OCI-LY3 (cell line): ENCODE measurements at regions not wholly inside any gene's neighbourhood (a gene's known extent, or its start where the extent isn't known, plus 50 kb on each side); places are given as distances from the start of the nearest gene placed in this dataset.
"Not testable (repeated sequence)": the region's sequence is repeated elsewhere in the genome, so short reads cannot be mapped to it uniquely, and the experiment has no call there.

ENCODE experiments used
- H2AFZ ChIP-seq: fragments of 200-600, 300-600 bp; shearing (Covaris generic); 2 replicates; pipeline ENCODE4 v1.6.0; 2014; ENCODE audit warnings: antibody characterized with exemption, low read depth, low read length
- H3K27ac ChIP-seq: fragments of 200-600, 300-600 bp; sonication (generic); 2 replicates; pipeline ENCODE4 v1.5.1; 2014; ENCODE audit warnings: mild to moderate bottlenecking, low read length, moderate library complexity, mixed read lengths
- H3K27me3 ChIP-seq: fragments of 200-600, 300-600 bp; sonication (generic); 2 replicates; pipeline ENCODE4 v1.6.1; 2014; ENCODE audit warnings: low read depth, low read length, mixed read lengths
- H3K36me3 ChIP-seq: fragments of 200-600, 300-600 bp; sonication (generic); replicated peaks from 2 replicates; pipeline ENCODE3; 2014; ENCODE audit warnings: low read depth, low read length, mixed read lengths
- H3K4me1 ChIP-seq: fragments of 300-600, 200-600 bp; sonication (generic); 2 replicates; pipeline ENCODE4 v1.6.1; 2014; ENCODE audit warnings: low read length, mixed read lengths
- H3K4me2 ChIP-seq: fragments of 200-600, 300-600 bp; sonication (generic); 2 replicates; pipeline ENCODE4 v1.6.1; 2014; ENCODE audit warnings: low read length, mixed read lengths
- H3K4me3 ChIP-seq: fragments of 300-600, 200-600 bp; sonication (generic); 2 replicates; pipeline ENCODE4 v1.5.1; 2014; ENCODE audit warnings: antibody characterized with exemption, mild to moderate bottlenecking, low read length, moderate library complexity
- H3K79me2 ChIP-seq: fragments of 300-600, 200-600 bp; shearing (Covaris generic); 2 replicates; pipeline ENCODE4 v1.6.1; 2014; ENCODE audit warnings: mild to moderate bottlenecking, low read length, mixed read lengths
- H3K9ac ChIP-seq: fragments of 300-600, 200-600 bp; shearing (Covaris generic); 2 replicates; pipeline ENCODE4 v1.6.0; 2014; ENCODE audit warnings: mild to moderate bottlenecking, low read length, moderate library complexity
- H3K9me3 ChIP-seq: fragments of 200-600, 300-600 bp; shearing (Covaris generic); 2 replicates; pipeline ENCODE4 v1.6.1; 2014; ENCODE audit warnings: low read length, mixed read lengths; ENCODE audit not compliant: insufficient read depth
- H4K20me1 ChIP-seq: fragments of 200-600, 300-600 bp; sonication (generic); 2 replicates; pipeline ENCODE4 v1.6.1; 2016; ENCODE audit warnings: low read length, mixed read lengths; ENCODE audit not compliant: insufficient read depth
- CTCF ChIP-seq: fragments of 200-600, 300-600 bp; sonication (generic); IDR thresholded peaks from 2 replicates; pipeline ENCODE4 v1.5.1; 2014; ENCODE audit warnings: antibody characterized with exemption, low read length, low read depth
- EZH2phosphoT487 ChIP-seq: fragments of 200-600 bp; shearing (Covaris generic); IDR thresholded peaks from 2 replicates; pipeline ENCODE4 v1.6.1; 2018; ENCODE audit warnings: antibody characterized with exemption, mixed run types, low read depth

GRCh38 chr12:87413784-87414183 is 615.4 kb downstream of the C12orf50 start:
- Histone ChIP-seq H3K9ac (no peak overlapping the region), H3K9me3 (0 out of 2 replicates have a peak, but pooled peaks cover 6% of the 10 kb centered on the region), H2AFZ (no peak overlapping the region), H3K27me3 (no peaks in the 10 kb centered on the region), H3K4me3 (no peak overlapping the region), H4K20me1 (no peaks in the 10 kb centered on the region), H3K36me3 (no peaks in the 10 kb centered on the region), H3K4me1 (no peaks in the 10 kb centered on the region), H3K79me2 (no peaks in the 10 kb centered on the region), H3K4me2 (no peak overlapping the region), H3K27ac (no peak overlapping the region)
- TF ChIP-seq CTCF (no peak), EZH2phosphoT487 (no peak)

GRCh38 chr12:87406926-87407325 is 622.3 kb downstream of the C12orf50 start:
- Histone ChIP-seq H2AFZ (no peak overlapping the region), H3K4me2 (no peak overlapping the region), H3K36me3 (no peaks in the 10 kb centered on the region), H4K20me1 (no peaks in the 10 kb centered on the region), H3K9me3 (0 out of 2 replicates have a peak, but pooled peaks cover 6% of the 10 kb centered on the region), H3K4me1 (no peaks in the 10 kb centered on the region), H3K27me3 (no peaks in the 10 kb centered on the region), H3K79me2 (no peaks in the 10 kb centered on the region), H3K4me3 (no peak overlapping the region), H3K27ac (no peak overlapping the region), H3K9ac (no peak overlapping the region)
- TF ChIP-seq EZH2phosphoT487 (no peak), CTCF (no peak)

- H3K9me3 ChIP-seq = no peaks in the 10 kb centered on the region
- TF ChIP-seq EZH2phosphoT487 (no peak), CTCF (no peak)
- no peak overlapping the region for H3K4me3 ChIP-seq
These were observed 623.3 kb downstream of the C12orf50 start for GRCh38 chr12:87405918-87406317.

DNA sequence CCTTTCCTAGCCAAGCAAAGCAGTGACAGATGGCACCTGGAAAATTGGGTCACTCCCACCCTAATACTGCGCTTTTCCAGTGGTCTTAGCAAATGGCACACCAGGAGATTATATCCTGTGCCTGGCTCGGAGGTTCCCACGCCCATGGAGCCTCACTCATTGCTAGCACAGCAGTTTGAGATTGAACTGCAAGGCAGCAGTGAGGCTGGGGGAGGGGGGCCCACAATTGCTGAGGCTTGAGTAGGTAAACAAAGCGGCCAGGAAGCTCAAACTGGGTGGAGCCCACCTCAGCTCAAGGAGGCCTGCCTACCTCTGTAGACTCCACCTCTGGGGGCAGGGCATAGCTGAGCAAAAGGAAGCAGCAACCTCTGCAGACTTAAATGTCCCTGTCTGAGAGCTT is 635.0 kb downstream of the C12orf50 start:
- not testable (repeated sequence) for H3K4me2 ChIP-seq, H3K79me2 ChIP-seq

More at GRCh38 chr12:87405918-87406317, 623.3 kb downstream of the C12orf50 start:
- Histone ChIP-seq H3K27me3 (no peaks in the 10 kb centered on the region), H3K27ac (no peak overlapping the region), H3K36me3 (no peaks in the 10 kb centered on the region), H2AFZ (no peak overlapping the region), H3K79me2 (no peaks in the 10 kb centered on the region), H3K4me2 (no peak overlapping the region), H3K4me1 (no peaks in the 10 kb centered on the region), H4K20me1 (no peaks in the 10 kb centered on the region), H3K9ac (no peak overlapping the region)

DNA sequence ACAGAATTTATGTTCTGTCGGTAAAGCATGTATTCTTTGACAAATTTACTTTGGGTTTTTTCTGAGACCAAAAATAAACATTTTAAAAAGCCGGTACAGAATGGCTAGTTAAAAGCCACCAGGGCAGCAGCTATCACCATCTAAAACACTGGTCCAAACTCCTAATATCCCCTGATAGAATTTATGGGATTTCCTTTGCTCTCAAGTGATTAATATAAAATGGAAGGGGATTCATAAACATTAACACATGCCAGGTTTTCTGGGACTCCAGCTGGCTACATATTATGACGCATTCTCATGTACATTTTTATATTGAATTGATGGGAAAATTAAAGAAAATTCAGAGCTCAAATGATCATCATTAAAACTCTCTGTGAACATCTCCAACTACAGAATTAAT is 640.8 kb downstream of the C12orf50 start:
- no peak overlapping the region for H2AFZ ChIP-seq
- no peaks in the 10 kb centered on the region for H3K27me3 ChIP-seq
- no peak for TF ChIP-seq CTCF
- TF ChIP-seq EZH2phosphoT487 = no peak
- H3K36me3 ChIP-seq = no peaks in the 10 kb centered on the region
- peaks cover 20% of the 10 kb centered on the region for H3K4me1 ChIP-seq
- H3K27ac ChIP-seq = no peak overlapping the region
- H3K9me3 ChIP-seq = no peaks in the 10 kb centered on the region
- no peak overlapping the region for H3K4me2 ChIP-seq
- H3K4me3 ChIP-seq = no peak overlapping the region
- H3K9ac ChIP-seq = no peak overlapping the region
- no peaks in the 10 kb centered on the region for H3K79me2 ChIP-seq
- no peaks in the 10 kb centered on the region for H4K20me1 ChIP-seq

More for the DNA sequence above, 635.0 kb downstream of the C12orf50 start:
- H4K20me1 ChIP-seq, H3K27me3 ChIP-seq, H2AFZ ChIP-seq, H3K27ac ChIP-seq, H3K9me3 ChIP-seq, H3K9ac ChIP-seq, H3K4me3 ChIP-seq, H3K4me1 ChIP-seq, H3K36me3 ChIP-seq: not testable (repeated sequence)
